VCaP (cell line): ENCODE measurements at regions not wholly inside any gene's neighbourhood (a gene's known extent, or its start where the extent isn't known, plus 50 kb on each side); places are given as distances from the start of the nearest gene placed in this dataset.

ENCODE experiments used
- H3K27ac ChIP-seq: fragments of 450-650 bp; 2 replicates; pipeline ENCODE4 v1.5.1; 2017
- CTCF ChIP-seq: fragments of 450-650 bp; conservative IDR thresholded peaks from 2 replicates; pipeline ENCODE4 v1.5.1; 2017; ENCODE audit warnings: mild to moderate bottlenecking, moderate library complexity

- TF ChIP-seq CTCF: no peak
- no peak overlapping the region for H3K27ac ChIP-seq
Observed at GRCh38 chr12:30108666-30109065, 324.9 kb upstream of the TMTC1 start.

- no peak for TF ChIP-seq CTCF
Observed at GRCh38 chr12:30106204-30106965, 322.6 kb upstream of the TMTC1 start.

GRCh38 chr12:30105505-30105904 lies 321.8 kb upstream of the TMTC1 start:
- H3K27ac ChIP-seq: no peak overlapping the region
- TF ChIP-seq CTCF: no peak

More at GRCh38 chr12:30106204-30106965, 322.6 kb upstream of the TMTC1 start:
- H3K27ac ChIP-seq: no peak overlapping the region

GRCh38 chr12:30104971-30105370 lies 321.2 kb upstream of the TMTC1 start:
- no peak overlapping the region for H3K27ac ChIP-seq
- no peak for TF ChIP-seq CTCF

- TF ChIP-seq CTCF: no peak
- no peak overlapping the region for H3K27ac ChIP-seq
Observed at GRCh38 chr12:30100741-30101140, 317.0 kb upstream of the TMTC1 start.

GRCh38 chr12:30098677-30099076 lies 314.9 kb upstream of the TMTC1 start:
- H3K27ac ChIP-seq: no peak overlapping the region
- TF ChIP-seq CTCF: no peak

- TF ChIP-seq CTCF: no peak
- no peak overlapping the region for H3K27ac ChIP-seq
Observed at GRCh38 chr12:30095511-30095910, 311.8 kb upstream of the TMTC1 start.
